Lung (tissue), 11 donors: ENCODE measurements at regions not wholly inside any gene's neighbourhood (a gene's known extent, or its start where the extent isn't known, plus 50 kb on each side); places are given as distances from the start of the nearest gene placed in this dataset.

Source experiments
- ATAC-seq: fragments of 200-7000 bp; cut with Tn5 transposase; one replicate; pipeline ENCODE4 v1.9.1; 2020; ENCODE audit warnings: moderate number of reproducible peaks; ENCODE audit not compliant: insufficient read depth, low FRiP score
- DNase-seq, 3 donors: peaks; one replicate each; pipeline ENCODE4 v3.0.0-alpha.2; 2013 to 2017
- H3K27ac ChIP-seq, 2 donors: one replicate each; pipeline ENCODE4 v1.5.1; 2013; ENCODE audit warnings: mild to moderate bottlenecking in 2 of 2, moderate library complexity in 2 of 2, control low read depth in 1 of 2, inconsistent platforms in 1 of 2, low read depth in 1 of 2, low read length in 1 of 2
- H3K27me3 ChIP-seq, 3 donors: one replicate each; pipeline ENCODE4 v1.5.1; 2013; ENCODE audit warnings: low read length in 2 of 3; ENCODE audit not compliant: control insufficient read depth in 3 of 3, insufficient read depth in 3 of 3
- H3K36me3 ChIP-seq, 4 donors: one replicate each; pipeline ENCODE4 v1.5.1; 2013; ENCODE audit warnings: low read length in 4 of 4, mild to moderate bottlenecking in 1 of 4, moderate library complexity in 1 of 4; ENCODE audit not compliant: control insufficient read depth in 4 of 4, insufficient read depth in 4 of 4
- H3K4me1 ChIP-seq, 5 donors: one replicate each; pipeline ENCODE4 v1.5.1; 2013; ENCODE audit warnings: low read length in 5 of 5, mild to moderate bottlenecking in 2 of 5, moderate library complexity in 1 of 5; ENCODE audit not compliant: control insufficient read depth in 5 of 5, insufficient read depth in 5 of 5
- H3K4me3 ChIP-seq: one replicate; pipeline ENCODE4 v1.5.1; 2013; ENCODE audit warnings: mild to moderate bottlenecking, control low read depth, moderate library complexity
- H3K9ac ChIP-seq, 2 donors: one replicate each; pipeline ENCODE4 v1.5.1; 2013; ENCODE audit warnings: low read length in 2 of 2, control low read depth in 1 of 2; ENCODE audit not compliant: insufficient read depth in 1 of 2
- H3K9me3 ChIP-seq, 4 donors: one replicate each; pipeline ENCODE4 v1.5.1; 2013; ENCODE audit warnings: low read length in 3 of 4, mild to moderate bottlenecking in 1 of 4, moderate library complexity in 1 of 4; ENCODE audit not compliant: control insufficient read depth in 4 of 4, insufficient read depth in 3 of 4
- WGBS, 2 donors: extraction: QIAGEN DNeasy Blood & Tissue Kit; methylation state at CpG; one replicate each; pipeline ENCODE4 v1.1.7; 2013; 5-methylcytosine and 5-hydroxymethylcytosine counted together
- TF ChIP-seq, protein P1 (sequence below): IDR thresholded peaks from 2 replicates; pipeline ENCODE4 v1.5.1; 2012; ENCODE audit warnings: mild to moderate bottlenecking; ENCODE audit errors: control extremely low read depth, extremely low read depth
- donor health status: control.
- donor health status: control.
- donor health status: Bipolar disorder and iron deficiency.
- donor health status: healthy.
- donor health status: DM: yes; HTN: yes; CAD: no.

DNA sequence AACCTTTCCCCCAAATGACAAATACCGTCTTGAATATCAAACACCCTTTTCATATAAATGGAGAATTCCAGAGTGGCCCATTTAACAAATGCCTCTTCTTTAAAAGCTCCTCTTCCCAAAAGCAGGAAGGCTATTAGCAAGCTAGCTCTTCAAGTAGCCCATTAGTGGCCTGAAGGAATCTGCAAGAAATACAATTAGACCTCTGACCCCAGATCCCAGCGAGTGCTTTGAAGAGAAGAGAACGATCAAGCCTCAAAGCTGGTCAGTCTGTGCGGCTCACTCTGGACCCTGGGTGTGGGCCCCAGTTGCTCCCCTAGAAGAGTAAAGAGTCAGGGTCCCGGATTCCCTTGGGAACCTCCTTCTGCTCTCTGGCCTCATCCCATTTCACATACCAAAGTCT is 325.6 kb downstream of the NUAK1 start:
- Histone ChIP-seq H3K4me3 (no peak overlapping the region), H3K9me3 (no peaks in the 10 kb centered on the region), H3K27me3 (no peaks in the 10 kb centered on the region), H3K4me1 (peaks cover 0 to 2% (median 0%) of the 10 kb centered on the region in 5 donors), H3K9ac (no peak overlapping the region), H3K36me3 (no peaks in the 10 kb centered on the region), H3K27ac (no peak overlapping the region)
- no peak for DNase-seq
- TF ChIP-seq, protein P1, sequence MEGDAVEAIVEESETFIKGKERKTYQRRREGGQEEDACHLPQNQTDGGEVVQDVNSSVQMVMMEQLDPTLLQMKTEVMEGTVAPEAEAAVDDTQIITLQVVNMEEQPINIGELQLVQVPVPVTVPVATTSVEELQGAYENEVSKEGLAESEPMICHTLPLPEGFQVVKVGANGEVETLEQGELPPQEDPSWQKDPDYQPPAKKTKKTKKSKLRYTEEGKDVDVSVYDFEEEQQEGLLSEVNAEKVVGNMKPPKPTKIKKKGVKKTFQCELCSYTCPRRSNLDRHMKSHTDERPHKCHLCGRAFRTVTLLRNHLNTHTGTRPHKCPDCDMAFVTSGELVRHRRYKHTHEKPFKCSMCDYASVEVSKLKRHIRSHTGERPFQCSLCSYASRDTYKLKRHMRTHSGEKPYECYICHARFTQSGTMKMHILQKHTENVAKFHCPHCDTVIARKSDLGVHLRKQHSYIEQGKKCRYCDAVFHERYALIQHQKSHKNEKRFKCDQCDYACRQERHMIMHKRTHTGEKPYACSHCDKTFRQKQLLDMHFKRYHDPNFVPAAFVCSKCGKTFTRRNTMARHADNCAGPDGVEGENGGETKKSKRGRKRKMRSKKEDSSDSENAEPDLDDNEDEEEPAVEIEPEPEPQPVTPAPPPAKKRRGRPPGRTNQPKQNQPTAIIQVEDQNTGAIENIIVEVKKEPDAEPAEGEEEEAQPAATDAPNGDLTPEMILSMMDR = no peak
- WGBS, 2 donors = 78 to 94% methylated on average over 5 of the region's 5 CpGs
- no peak for ATAC-seq

DNA sequence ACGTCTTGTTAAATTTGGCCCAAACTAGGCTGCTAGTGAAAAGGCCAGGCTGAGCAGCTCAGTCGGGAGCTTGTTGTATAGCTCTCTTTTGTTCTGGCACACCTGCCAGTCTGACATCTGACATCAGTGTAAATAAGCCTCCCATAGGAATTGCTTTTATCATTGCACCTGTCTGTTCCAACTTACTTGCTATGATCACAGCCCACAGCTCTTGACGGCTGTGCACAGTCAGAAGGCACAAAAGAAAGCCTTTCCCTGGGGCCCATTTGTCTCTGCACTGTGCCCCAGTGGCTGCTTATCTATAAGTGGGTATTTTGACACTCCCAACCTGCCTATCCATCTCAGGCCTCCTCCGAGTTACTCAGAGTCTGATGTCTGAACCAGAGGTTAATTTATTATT is 324.5 kb downstream of the NUAK1 start:
- Histone ChIP-seq H3K27ac (no peak overlapping the region), H3K9me3 (no peaks in the 10 kb centered on the region), H3K4me3 (no peak overlapping the region), H3K9ac (no peak overlapping the region), H3K4me1 (peaks cover 0 to 5% (median 0%) of the 10 kb centered on the region in 5 donors), H3K36me3 (no peaks in the 10 kb centered on the region), H3K27me3 (no peaks in the 10 kb centered on the region)
- TF ChIP-seq, protein P1 = no peak
- DNase-seq = no peak
- WGBS, 2 donors = 75 to 91% methylated on average over 4 of the region's 4 CpGs
- no peak for ATAC-seq

DNA sequence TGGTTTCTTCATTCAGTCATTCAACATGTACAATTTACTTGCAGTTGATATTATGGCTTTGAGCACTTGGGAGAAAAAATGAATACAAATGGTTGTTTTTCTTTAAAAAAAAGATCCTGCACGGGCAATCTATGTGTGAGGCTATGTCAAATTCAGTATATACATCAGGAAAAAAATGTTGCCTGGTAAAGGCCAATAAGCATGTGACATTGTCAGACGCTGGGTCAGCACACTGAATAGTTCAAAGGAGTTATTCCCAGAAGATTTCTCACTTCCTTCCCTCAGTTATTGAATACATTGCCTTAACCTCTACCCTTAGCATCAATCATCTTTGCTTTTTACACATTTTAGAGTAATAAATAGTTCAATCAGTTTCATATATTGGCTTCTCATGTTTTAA is 319.2 kb downstream of the NUAK1 start:
- 71 to 73% methylated on average over 2 of the region's 2 CpGs for WGBS, 2 donors
- peaks cover 4 to 25% (median 6%) of the 10 kb centered on the region in 5 donors for H3K4me1 ChIP-seq
- DNase-seq (peak in 1 of 3 donors; percentile 20), ATAC-seq (no peak)
- no peaks in the 10 kb centered on the region for H3K9me3 ChIP-seq
- TF ChIP-seq, protein P1 = no peak
- no peak overlapping the region for H3K4me3 ChIP-seq
- H3K36me3 ChIP-seq = no peaks in the 10 kb centered on the region
- H3K9ac ChIP-seq = no peak overlapping the region
- no peak overlapping the region for H3K27ac ChIP-seq
- no peaks in the 10 kb centered on the region for H3K27me3 ChIP-seq

DNA sequence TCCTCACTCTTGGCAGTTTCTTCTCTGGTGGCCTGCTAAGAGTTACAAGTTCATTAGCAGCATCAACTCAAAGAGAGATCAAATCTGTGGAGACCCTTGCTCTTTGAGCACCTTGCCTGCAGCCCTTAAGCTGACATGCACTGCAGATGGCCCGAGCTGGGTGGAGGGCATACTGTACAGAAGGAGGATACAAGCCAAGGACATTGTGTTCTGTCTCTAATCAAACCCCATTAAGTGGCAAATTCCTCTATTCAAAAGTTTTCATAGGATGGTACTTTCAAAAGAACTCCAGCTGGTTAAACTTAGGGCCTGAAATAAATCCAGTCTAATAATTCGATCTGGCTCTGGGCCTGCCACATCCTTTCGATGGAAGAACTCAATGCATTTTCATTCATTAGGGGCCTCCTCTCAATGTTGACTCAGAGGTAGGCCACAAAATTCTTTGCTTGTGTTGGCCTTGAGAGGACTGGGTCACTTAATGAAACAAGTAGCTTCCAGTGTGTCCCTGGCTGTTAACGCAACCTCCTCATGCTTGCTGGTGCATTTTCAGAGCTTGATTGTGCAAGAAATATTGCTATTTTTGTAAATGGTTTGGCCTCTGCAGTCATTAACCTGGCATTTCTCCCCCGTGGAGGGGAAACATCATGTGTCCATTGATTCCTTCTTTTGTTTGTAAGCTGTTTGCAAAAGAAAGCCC is 318.2 kb downstream of the NUAK1 start:
- H3K27me3 ChIP-seq = no peaks in the 10 kb centered on the region
- H3K36me3 ChIP-seq = no peaks in the 10 kb centered on the region
- H3K9me3 ChIP-seq = no peaks in the 10 kb centered on the region
- DNase-seq (peak in 1 of 3 donors; percentile 48), ATAC-seq (no peak)
- H3K9ac ChIP-seq = no peak overlapping the region
- H3K4me3 ChIP-seq = no peak overlapping the region
- peak overlapping the region; percentile 9 to 16 for H3K27ac ChIP-seq
- WGBS, 2 donors = 30 to 56% methylated on average over 5 of the region's 5 CpGs
- peaks cover 4 to 25% (median 6%) of the 10 kb centered on the region in 5 donors for H3K4me1 ChIP-seq
- TF ChIP-seq, protein P1 = no peak
